ENCODE measurements at regions not wholly inside any gene's neighbourhood (a gene's known extent, or its start where the extent isn't known, plus 50 kb on each side); places are given as distances from the start of the nearest gene placed in this dataset.
"Not testable (repeated sequence)": the region's sequence is repeated elsewhere in the genome, so short reads cannot be mapped to it uniquely, and the experiment has no call there.

- no peak for DNase-seq
Measured at GRCh38 chr14:28949503-28949902, 182.9 kb downstream of the FOXG1 start.

- DNase-seq, result no peak
Measured at GRCh38 chr14:28952161-28952560, 185.6 kb downstream of the FOXG1 start.

GRCh38 chr14:28952666-28953065, 186.1 kb downstream of the FOXG1 start:
- no peak for DNase-seq

- no peak for DNase-seq
Measured at GRCh38 chr14:28953973-28954372, 187.4 kb downstream of the FOXG1 start.

GRCh38 chr14:28966416-28967233, 200.0 kb downstream of the FOXG1 start:
- DNase-seq, result no peak

GRCh38 chr14:28975084-28975483, 208.5 kb downstream of the FOXG1 start:
- DNase-seq, result no peak

- DNase-seq, result no peak
Measured at GRCh38 chr14:28982228-28982627, 215.6 kb downstream of the FOXG1 start.

- no peak for DNase-seq
Measured at GRCh38 chr14:28983279-28983678, 216.7 kb downstream of the FOXG1 start.

- DNase-seq, result no peak
Measured at GRCh38 chr14:28987516-28987915, 220.9 kb downstream of the FOXG1 start.

GRCh38 chr14:28997196-28997595, 230.6 kb downstream of the FOXG1 start:
- not testable (repeated sequence) for DNase-seq

- no peak for DNase-seq
Measured at GRCh38 chr14:28999656-29000055, 233.1 kb downstream of the FOXG1 start.

- no peak for DNase-seq
Measured at GRCh38 chr14:29005647-29006046, 239.1 kb downstream of the FOXG1 start.

- no peak for DNase-seq
Measured at GRCh38 chr14:29007990-29008389, 241.4 kb downstream of the FOXG1 start.

- DNase-seq, result peak; percentile 53
Measured at GRCh38 chr14:29016050-29016900, 249.7 kb downstream of the FOXG1 start.

- DNase-seq, result not testable (repeated sequence)
Measured at GRCh38 chr14:29023505-29023904, 256.9 kb downstream of the FOXG1 start.

- DNase-seq, result not testable (repeated sequence)
Measured at GRCh38 chr14:29027441-29027840, 260.9 kb downstream of the FOXG1 start.

GRCh38 chr14:29027941-29028705, 261.5 kb downstream of the FOXG1 start:
- DNase-seq, result not testable (repeated sequence)

- no peak for DNase-seq
Measured at GRCh38 chr14:29028973-29029582, 262.5 kb downstream of the FOXG1 start.

GRCh38 chr14:29030121-29030520, 263.5 kb downstream of the FOXG1 start:
- no peak for DNase-seq

- DNase-seq, result no peak
Measured at GRCh38 chr14:29030970-29031369, 264.4 kb downstream of the FOXG1 start.

- no peak for DNase-seq
Measured at GRCh38 chr14:29035134-29035533, 268.5 kb downstream of the FOXG1 start.

- DNase-seq, result no peak
Measured at GRCh38 chr14:29037411-29037810, 270.8 kb downstream of the FOXG1 start.

GRCh38 chr14:29039171-29039570, 272.6 kb downstream of the FOXG1 start:
- DNase-seq, result no peak
